Activated naive CD4-positive, alpha-beta T cell treated with anti-CD3 and anti-CD28 coated beads, Interleukin-2, amount 10 ng/mL, durations not matched to agents 7 days and 5 days (primary cell): ENCODE measurements at regions not wholly inside any gene's neighbourhood (a gene's known extent, or its start where the extent isn't known, plus 50 kb on each side); places are given as distances from the start of the nearest gene placed in this dataset.

Experiments used
- CTCF ChIA-PET: fragments of 350-600 bp; sonication (Branson Sonifier 250); formaldehyde crosslinking; loops from one replicate; lab custom pipeline; 2021; ENCODE audit warnings: antibody characterized with exemption; lab: Charles Lee
- DNase-seq: peaks from one replicate; pipeline ENCODE4 v3.0.0-alpha.2; 2020
- H3K27ac Mint-ChIP-seq: one replicate; pipeline ENCODE4 v1.8.0; 2021; ENCODE audit warnings: mild to moderate bottlenecking, moderate library complexity, mixed read lengths
- H3K27me3 Mint-ChIP-seq: one replicate; pipeline ENCODE4 v1.8.0; 2021; ENCODE audit warnings: mild to moderate bottlenecking, mixed read lengths
- H3K36me3 Mint-ChIP-seq: one replicate; pipeline ENCODE4 v1.8.0; 2021; ENCODE audit warnings: mixed read lengths
- H3K4me1 Mint-ChIP-seq: one replicate; pipeline ENCODE4 v1.8.0; 2021; ENCODE audit warnings: mixed read lengths
- H3K4me3 Mint-ChIP-seq: one replicate; pipeline ENCODE4 v1.8.0; 2021; ENCODE audit warnings: mild to moderate bottlenecking, moderate library complexity, mixed read lengths
- H3K9me3 Mint-ChIP-seq: one replicate; pipeline ENCODE4 v1.8.0; 2021; ENCODE audit warnings: mixed read lengths

DNA sequence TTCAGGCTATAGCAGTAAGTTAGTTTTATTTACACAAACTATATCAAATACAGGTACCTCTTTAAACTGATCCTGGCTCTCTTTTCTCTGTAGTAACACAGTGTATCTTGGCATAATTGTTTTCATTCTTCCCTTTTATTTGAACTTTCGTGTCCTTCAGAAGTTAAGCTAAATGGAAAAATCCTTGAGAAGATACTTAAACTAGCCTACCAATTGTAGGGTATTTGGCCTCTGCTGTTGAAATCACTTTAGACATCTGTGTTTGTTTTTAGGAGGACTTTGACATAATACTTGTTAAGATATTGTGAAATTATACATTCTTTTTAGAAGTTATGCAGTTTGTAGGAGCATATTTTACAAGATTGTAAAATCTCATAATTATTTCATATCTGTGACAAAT lies 90.3 kb upstream of the GK2 start:
- Mint-ChIP-seq H3K27ac (no peak overlapping the region), H3K36me3 (no peaks in the 10 kb centered on the region), H3K4me3 (no peak overlapping the region), H3K9me3 (no peaks in the 10 kb centered on the region), H3K27me3 (no peaks in the 10 kb centered on the region), H3K4me1 (no peaks in the 10 kb centered on the region)
- no peak for DNase-seq
- CTCF ChIA-PET, result no interaction called here

DNA sequence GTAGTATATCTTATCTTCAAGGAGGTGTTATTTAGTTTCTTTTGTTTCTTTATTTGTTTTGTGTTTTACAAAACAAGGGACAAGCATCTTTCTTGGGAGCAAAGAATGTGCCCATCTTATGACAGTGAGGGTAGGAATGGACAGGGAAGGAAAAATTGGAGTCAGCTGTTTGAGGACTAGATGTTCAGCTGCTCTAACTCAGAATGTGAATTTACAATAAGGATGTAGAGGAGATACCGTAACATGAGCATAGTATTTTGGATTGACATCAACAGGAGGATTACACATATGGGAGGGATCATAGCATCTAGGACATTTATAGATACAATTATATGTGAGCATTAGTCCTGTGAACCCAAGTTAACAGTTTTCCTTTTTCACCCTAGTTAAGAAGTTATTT lies 89.0 kb upstream of the GK2 start:
- H3K36me3 Mint-ChIP-seq, result no peaks in the 10 kb centered on the region
- no peak overlapping the region for H3K27ac Mint-ChIP-seq
- no peak overlapping the region for H3K4me3 Mint-ChIP-seq
- CTCF ChIA-PET, result no interaction called here
- no peaks in the 10 kb centered on the region for H3K9me3 Mint-ChIP-seq
- H3K4me1 Mint-ChIP-seq, result no peaks in the 10 kb centered on the region
- DNase-seq, result no peak
- H3K27me3 Mint-ChIP-seq, result no peaks in the 10 kb centered on the region

GRCh38 chr4:79495447-79495846 lies 87.4 kb upstream of the GK2 start:
- CTCF ChIA-PET, result no interaction called here
- Mint-ChIP-seq H3K27ac (no peak overlapping the region), H3K27me3 (no peaks in the 10 kb centered on the region), H3K4me3 (no peak overlapping the region), H3K9me3 (no peaks in the 10 kb centered on the region), H3K36me3 (no peaks in the 10 kb centered on the region), H3K4me1 (no peaks in the 10 kb centered on the region)
- no peak for DNase-seq

- CTCF ChIA-PET, result no interaction called here
- H3K4me1 Mint-ChIP-seq, result no peaks in the 10 kb centered on the region
- H3K9me3 Mint-ChIP-seq, result no peaks in the 10 kb centered on the region
- H3K27me3 Mint-ChIP-seq, result no peaks in the 10 kb centered on the region
- DNase-seq, result no peak
- H3K4me3 Mint-ChIP-seq, result no peak overlapping the region
- no peaks in the 10 kb centered on the region for H3K36me3 Mint-ChIP-seq
- no peak overlapping the region for H3K27ac Mint-ChIP-seq
These were observed 84.1 kb upstream of the GK2 start for GRCh38 chr4:79492148-79492547.

GRCh38 chr4:79489506-79489905 lies 81.5 kb upstream of the GK2 start:
- Mint-ChIP-seq H3K27ac (no peak overlapping the region), H3K36me3 (no peaks in the 10 kb centered on the region), H3K4me1 (no peaks in the 10 kb centered on the region), H3K4me3 (no peak overlapping the region), H3K9me3 (no peaks in the 10 kb centered on the region), H3K27me3 (no peaks in the 10 kb centered on the region)
- CTCF ChIA-PET, result no interaction called here
- no peak for DNase-seq

GRCh38 chr4:79476196-79476595 lies 68.2 kb upstream of the GK2 start:
- Mint-ChIP-seq H3K27ac (no peak overlapping the region), H3K4me3 (no peak overlapping the region), H3K27me3 (no peaks in the 10 kb centered on the region), H3K36me3 (no peaks in the 10 kb centered on the region), H3K4me1 (no peaks in the 10 kb centered on the region), H3K9me3 (no peaks in the 10 kb centered on the region)
- no peak for DNase-seq
- CTCF ChIA-PET, result no interaction called here

GRCh38 chr4:79473439-79473724 lies 65.4 kb upstream of the GK2 start:
- H3K36me3 Mint-ChIP-seq, result no peaks in the 10 kb centered on the region
- no peak for DNase-seq
- H3K4me1 Mint-ChIP-seq, result no peaks in the 10 kb centered on the region
- H3K27me3 Mint-ChIP-seq, result no peaks in the 10 kb centered on the region
- CTCF ChIA-PET, result no interaction called here
- H3K4me3 Mint-ChIP-seq, result no peak overlapping the region
- no peak overlapping the region for H3K27ac Mint-ChIP-seq
- H3K9me3 Mint-ChIP-seq, result no peaks in the 10 kb centered on the region

DNA sequence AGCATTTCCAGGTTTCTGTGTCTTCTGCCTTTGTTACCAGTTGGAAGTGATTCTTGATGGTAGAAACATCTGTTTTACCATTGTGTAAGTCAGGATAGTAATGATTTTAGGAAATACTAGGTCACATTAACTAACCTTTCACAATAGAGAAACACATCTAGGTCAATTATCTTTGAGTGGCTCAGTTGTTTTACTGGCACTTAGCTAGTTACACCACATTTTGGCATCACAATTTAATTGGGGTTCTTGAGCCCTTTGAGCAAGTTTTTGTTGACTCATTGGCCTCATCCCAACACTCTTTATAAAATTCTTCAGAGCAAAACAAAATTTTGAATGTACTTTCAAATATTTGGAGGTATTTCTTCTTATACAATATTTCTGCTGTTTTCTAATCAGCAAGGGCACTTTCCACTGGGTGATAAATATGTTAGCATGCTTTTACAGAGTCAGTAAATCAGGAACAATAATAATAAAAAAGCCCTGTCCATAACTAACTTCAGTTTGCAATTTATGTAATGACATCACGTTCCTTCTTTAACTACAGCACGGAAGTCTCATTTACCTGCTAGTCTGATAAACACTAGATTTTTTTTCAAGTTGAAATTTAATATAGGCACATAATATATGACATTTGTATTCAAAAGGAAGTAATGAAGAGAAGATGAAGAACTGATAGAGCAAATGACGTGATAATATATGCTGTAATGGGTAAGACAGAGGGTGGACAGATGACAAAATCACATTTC lies 64.8 kb upstream of the GK2 start:
- CTCF ChIA-PET, result no interaction called here
- H3K27me3 Mint-ChIP-seq, result no peaks in the 10 kb centered on the region
- no peak for DNase-seq
- H3K36me3 Mint-ChIP-seq, result no peaks in the 10 kb centered on the region
- no peak overlapping the region for H3K27ac Mint-ChIP-seq
- H3K4me3 Mint-ChIP-seq, result no peak overlapping the region
- no peaks in the 10 kb centered on the region for H3K4me1 Mint-ChIP-seq
- no peaks in the 10 kb centered on the region for H3K9me3 Mint-ChIP-seq

DNA sequence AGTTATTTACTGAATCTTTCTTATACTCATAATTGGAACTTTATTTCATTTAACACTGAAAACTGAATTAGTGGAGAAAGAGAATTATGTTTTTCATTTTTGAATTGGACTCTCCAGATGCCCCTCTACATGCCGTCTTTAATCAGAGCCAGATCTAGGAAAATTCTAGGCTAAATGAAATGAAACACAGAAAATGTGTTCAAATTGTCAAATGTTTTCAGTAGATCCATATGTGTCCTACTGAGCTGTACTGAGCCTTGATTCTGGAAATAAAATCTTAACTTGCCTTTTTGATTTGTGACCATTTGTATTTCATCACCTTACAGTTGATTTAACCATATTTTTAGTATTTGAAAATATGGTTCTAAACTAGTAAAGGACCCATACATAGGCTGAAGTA lies 64.0 kb upstream of the GK2 start:
- Mint-ChIP-seq H3K27me3 (no peaks in the 10 kb centered on the region), H3K9me3 (no peaks in the 10 kb centered on the region), H3K4me1 (no peaks in the 10 kb centered on the region), H3K36me3 (no peaks in the 10 kb centered on the region), H3K27ac (no peak overlapping the region), H3K4me3 (no peak overlapping the region)
- DNase-seq, result no peak
- CTCF ChIA-PET, result no interaction called here

GRCh38 chr4:79471309-79471708 lies 63.3 kb upstream of the GK2 start:
- CTCF ChIA-PET, result no interaction called here
- no peaks in the 10 kb centered on the region for H3K4me1 Mint-ChIP-seq
- no peak for DNase-seq
- no peaks in the 10 kb centered on the region for H3K9me3 Mint-ChIP-seq
- no peak overlapping the region for H3K4me3 Mint-ChIP-seq
- H3K36me3 Mint-ChIP-seq, result no peaks in the 10 kb centered on the region
- no peak overlapping the region for H3K27ac Mint-ChIP-seq
- H3K27me3 Mint-ChIP-seq, result no peaks in the 10 kb centered on the region

DNA sequence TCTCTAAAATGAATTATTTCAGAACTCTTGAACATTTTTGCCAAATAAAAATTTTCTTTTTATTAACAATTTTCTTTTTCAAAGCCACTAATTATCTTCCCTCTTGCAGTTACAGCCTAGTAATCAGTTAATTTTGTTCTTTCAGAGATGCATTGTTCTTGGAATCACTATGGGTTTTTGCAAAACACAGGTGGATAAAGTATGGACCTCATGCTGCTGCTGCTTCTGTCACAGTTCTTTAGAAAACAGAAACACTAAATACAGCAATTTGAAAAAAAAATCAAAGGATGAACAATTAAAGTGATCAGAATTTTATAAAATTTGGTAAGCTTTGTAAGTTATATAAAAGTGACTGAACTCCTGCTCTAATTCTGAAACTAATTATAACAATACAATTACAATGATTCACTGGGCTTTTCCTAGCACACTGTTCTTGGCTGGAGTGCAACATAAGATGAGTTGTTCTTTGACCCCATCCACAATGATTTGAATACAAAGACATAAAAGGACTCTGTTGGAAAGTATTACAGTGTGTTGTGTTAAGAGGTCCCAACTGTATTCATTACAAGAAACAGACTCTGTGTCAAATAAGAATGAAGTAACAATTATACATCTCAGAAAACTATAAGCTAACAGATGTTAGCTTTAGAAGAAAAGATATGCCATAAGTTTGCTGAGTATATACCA lies 59.4 kb upstream of the GK2 start:
- no peak overlapping the region for H3K27ac Mint-ChIP-seq
- no peak overlapping the region for H3K4me3 Mint-ChIP-seq
- H3K4me1 Mint-ChIP-seq, result no peaks in the 10 kb centered on the region
- no peaks in the 10 kb centered on the region for H3K36me3 Mint-ChIP-seq
- no peaks in the 10 kb centered on the region for H3K27me3 Mint-ChIP-seq
- CTCF ChIA-PET, result no interaction called here
- H3K9me3 Mint-ChIP-seq, result no peaks in the 10 kb centered on the region
- DNase-seq, result no peak

- Mint-ChIP-seq H3K36me3 (no peaks in the 10 kb centered on the region), H3K9me3 (no peaks in the 10 kb centered on the region), H3K4me1 (no peaks in the 10 kb centered on the region), H3K27ac (no peak overlapping the region), H3K4me3 (no peak overlapping the region), H3K27me3 (no peaks in the 10 kb centered on the region)
- CTCF ChIA-PET, result no interaction called here
- no peak for DNase-seq
These were observed 58.6 kb upstream of the GK2 start for GRCh38 chr4:79466621-79467020.
